Body of pancreas (tissue), 4 donors: ENCODE measurements at regions not wholly inside any gene's neighbourhood (a gene's known extent, or its start where the extent isn't known, plus 50 kb on each side); places are given as distances from the start of the nearest gene placed in this dataset.

Experiments
- ATAC-seq: fragments of 150-250 bp; one replicate; pipeline ENCODE4 v1.9.1; 2016
- DNase-seq, 4 donors: peaks; one replicate each; pipeline ENCODE4 v3.0.0-alpha.2; 2019
- H3K27ac ChIP-seq, 4 donors: fragments of 200-600 bp; sonication (generic); 1 replicate in 3 of 4; 2 replicates in 1 of 4; pipeline versions ENCODE4 v1.5.1 to v1.6.1; 2016 to 2019; ENCODE audit warnings: mild to moderate bottlenecking in 1 of 4, mixed read lengths in 1 of 4, moderate library complexity in 1 of 4
- H3K27me3 ChIP-seq, 2 donors: fragments of 200-600 bp; sonication (generic); one replicate each; pipeline ENCODE4 v1.6.0; 2016; ENCODE audit warnings: mild to moderate bottlenecking in 1 of 2
- H3K36me3 ChIP-seq, 2 donors: fragments of 200-600 bp; sonication (generic); replicated peaks in 1 of 2; 2 replicates each; pipeline ENCODE4 v1.5.1; 2016; ENCODE audit warnings: low read depth in 2 of 2; ENCODE audit not compliant: insufficient read depth in 1 of 2
- H3K4me1 ChIP-seq: fragments of 200-600 bp; sonication (generic); one replicate; pipeline ENCODE4 v1.6.0; 2016
- H3K4me3 ChIP-seq, 2 donors: fragments of 200-600 bp; sonication (generic); 1 replicate in 1 of 2; 2 replicates in 1 of 2; pipeline ENCODE4 v1.5.1; 2016 to 2019
- H3K9me3 ChIP-seq, 3 donors: fragments of 200-600 bp; sonication (generic); 1 replicate in 2 of 3; 2 replicates in 1 of 3; pipeline ENCODE4 v1.5.1; 2016
- CTCF ChIP-seq, 7 experiments: fragments of 450-650 bp in 4 of 7; fragments of 200-600 bp in 3 of 7; sonication (generic) in 3 of 7; IDR thresholded peaks; one replicate each; pipeline ENCODE4 v1.5.1; 2016 to 2019; ENCODE audit warnings: antibody characterized with exemption in 7 of 7
- POLR2A ChIP-seq, 3 donors: fragments of 450-650 bp; IDR thresholded peaks; one replicate each; pipeline ENCODE4 v1.6.1; 2016; ENCODE audit warnings: antibody characterized with exemption in 3 of 3, mild to moderate bottlenecking in 2 of 3
- WGBS, 2 donors: methylation state at CpG; one replicate each; pipeline ENCODE4 v1.1.5; 2017; 5-methylcytosine and 5-hydroxymethylcytosine counted together
- intact Hi-C: fragments of 100-400 bp; cut with DNase I; formaldehyde crosslinking; loops from one replicate; pipeline ENCODE4 v1.15.1; 2023

GRCh38 chr9:28215536-28216299 is 642.4 kb upstream of the C9orf72 start:
- 48 to 62% methylated on average over 5 of the region's 5 CpGs for WGBS, 2 donors
- intact Hi-C loops, result no loop called here
- Histone ChIP-seq H3K4me3 (no peak overlapping the region), H3K4me1 (no peaks in the 10 kb centered on the region), H3K36me3 (no peaks in the 10 kb centered on the region), H3K27me3 (no peaks in the 10 kb centered on the region), H3K27ac (no peak overlapping the region), H3K9me3 (no peaks in the 10 kb centered on the region)
- TF ChIP-seq CTCF (IDR thresholded peaks at IDR 0.05) (no peak), POLR2A (IDR thresholded peaks at IDR 0.05) (no peak)
- DNase-seq (no peak), ATAC-seq (no peak)

- Histone ChIP-seq H3K27me3 (no peaks in the 10 kb centered on the region), H3K4me1 (no peaks in the 10 kb centered on the region), H3K9me3 (no peaks in the 10 kb centered on the region), H3K36me3 (no peaks in the 10 kb centered on the region), H3K27ac (no peak overlapping the region), H3K4me3 (no peak overlapping the region)
- DNase-seq (no peak), ATAC-seq (no peak)
- intact Hi-C loops, result no loop called here
- WGBS, 2 donors, result 64 to 85% methylated on average over 1 of the region's 1 CpG
- TF ChIP-seq CTCF (IDR thresholded peaks at IDR 0.05), result no peak
- TF ChIP-seq POLR2A (IDR thresholded peaks at IDR 0.05), result no peak
Observed at GRCh38 chr9:28232686-28233085, 659.4 kb upstream of the C9orf72 start.

GRCh38 chr9:28234133-28234893 is 661.0 kb upstream of the C9orf72 start:
- Histone ChIP-seq H3K27ac (no peak overlapping the region), H3K36me3 (no peaks in the 10 kb centered on the region), H3K27me3 (no peaks in the 10 kb centered on the region), H3K4me3 (no peak overlapping the region), H3K9me3 (no peaks in the 10 kb centered on the region), H3K4me1 (no peaks in the 10 kb centered on the region)
- intact Hi-C loops, result no loop called here
- 55 to 70% methylated on average over 5 to 6 of the region's 6 CpGs for WGBS, 2 donors
- ATAC-seq, result no peak
- no peak for DNase-seq
- no peak for TF ChIP-seq CTCF (IDR thresholded peaks at IDR 0.05)
- TF ChIP-seq POLR2A (IDR thresholded peaks at IDR 0.05), result no peak

- ATAC-seq, result no peak
- Histone ChIP-seq H3K27me3 (no peaks in the 10 kb centered on the region), H3K9me3 (no peaks in the 10 kb centered on the region), H3K4me3 (no peak overlapping the region), H3K36me3 (no peaks in the 10 kb centered on the region), H3K4me1 (no peaks in the 10 kb centered on the region), H3K27ac (no peak overlapping the region)
- no peak for DNase-seq
- TF ChIP-seq CTCF (IDR thresholded peaks at IDR 0.05) (no peak), POLR2A (IDR thresholded peaks at IDR 0.05) (no peak)
- 38 to 39% methylated on average over 1 of the region's 1 CpG for WGBS, 2 donors
- intact Hi-C loops, result no loop called here
Observed at GRCh38 chr9:28234894-28235277, 661.6 kb upstream of the C9orf72 start.
